ENCODE measurements at regions not wholly inside any gene's neighbourhood (a gene's known extent, or its start where the extent isn't known, plus 50 kb on each side); places are given as distances from the start of the nearest gene placed in this dataset.

- TF ChIP-seq, protein P1, sequence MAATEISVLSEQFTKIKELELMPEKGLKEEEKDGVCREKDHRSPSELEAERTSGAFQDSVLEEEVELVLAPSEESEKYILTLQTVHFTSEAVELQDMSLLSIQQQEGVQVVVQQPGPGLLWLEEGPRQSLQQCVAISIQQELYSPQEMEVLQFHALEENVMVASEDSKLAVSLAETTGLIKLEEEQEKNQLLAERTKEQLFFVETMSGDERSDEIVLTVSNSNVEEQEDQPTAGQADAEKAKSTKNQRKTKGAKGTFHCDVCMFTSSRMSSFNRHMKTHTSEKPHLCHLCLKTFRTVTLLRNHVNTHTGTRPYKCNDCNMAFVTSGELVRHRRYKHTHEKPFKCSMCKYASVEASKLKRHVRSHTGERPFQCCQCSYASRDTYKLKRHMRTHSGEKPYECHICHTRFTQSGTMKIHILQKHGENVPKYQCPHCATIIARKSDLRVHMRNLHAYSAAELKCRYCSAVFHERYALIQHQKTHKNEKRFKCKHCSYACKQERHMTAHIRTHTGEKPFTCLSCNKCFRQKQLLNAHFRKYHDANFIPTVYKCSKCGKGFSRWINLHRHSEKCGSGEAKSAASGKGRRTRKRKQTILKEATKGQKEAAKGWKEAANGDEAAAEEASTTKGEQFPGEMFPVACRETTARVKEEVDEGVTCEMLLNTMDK (IDR thresholded peaks at IDR 0.05; ENCODE audit: borderline replicate concordance, insufficient read depth, low read depth, low read length, poor library complexity, severe bottlenecking), result no peak
- peak; percentile 44 for TF ChIP-seq CCNT2 (IDR thresholded peaks at IDR 0.05; ENCODE audit: borderline replicate concordance, extremely low read depth, insufficient read length, low read depth, low read length)
- TF ChIP-seq VEZF1 (CRISPR knock-in tag; IDR thresholded peaks at IDR 0.05), result no peak
- no peak for TF ChIP-seq POLR2A (conservative IDR thresholded peaks at IDR 0.05)
- TF ChIP-seq DACH1 (IDR thresholded peaks at IDR 0.05; ENCODE audit: partially characterized antibody), result no peak
- TF ChIP-seq STAT5B (CRISPR knock-in tag; IDR thresholded peaks at IDR 0.05), result no peak
- TF ChIP-seq CREB5 (CRISPR knock-in tag; IDR thresholded peaks at IDR 0.05), result no peak
- TF ChIP-seq ZNF318 (IDR thresholded peaks at IDR 0.05; ENCODE audit: borderline replicate concordance in 1 of 2, low read depth in 1 of 2), result no peak
- peak; percentile 60; the same call in 1 of the 2 replicates for TF ChIP-seq JUND (IDR thresholded peaks at IDR 0.05; ENCODE audit: borderline replicate concordance, low read depth, low read length)
- peak; percentile 69; the same call in 2 of the 3 replicates for TF ChIP-seq JUND (tag; IDR thresholded peaks at IDR 0.05; ENCODE audit: borderline replicate concordance, low read depth, low read length)
- TF ChIP-seq TGIF2 (CRISPR knock-in tag; IDR thresholded peaks at IDR 0.05), result no peak
- TF ChIP-seq RCOR1 (IDR thresholded peaks at IDR 0.05; ENCODE audit: borderline replicate concordance in 1 of 2, low read depth in 2 of 2, low read length in 2 of 2), result peak in 1 of 2 experiments; percentile 48; a peak in 1 of 4 replicates
Measured at GRCh38 chr6:149209871-149210775, 107.4 kb upstream of the TAB2 start (continued).
